NCI-H1417 treated with DMSO at 0.1 percent for 48 hours (cell line): ENCODE measurements at regions not wholly inside any gene's neighbourhood (a gene's known extent, or its start where the extent isn't known, plus 50 kb on each side); places are given as distances from the start of the nearest gene placed in this dataset.
"Not testable (repeated sequence)": the region's sequence is repeated elsewhere in the genome, so short reads cannot be mapped to it uniquely, and the experiment has no call there.

Experiments
- DNase-seq: peaks from one replicate; lab custom pipeline; 2025; lab: John Stamatoyannopoulos, UW

- DNase-seq: no peak
Measured at GRCh38 chr4:189828081-189828697, 112.5 kb upstream of the FRG1 start.

- no peak for DNase-seq
Measured at GRCh38 chr4:189832528-189832927, 108.1 kb upstream of the FRG1 start.

GRCh38 chr4:189834616-189835015, 106.1 kb upstream of the FRG1 start:
- DNase-seq: no peak

GRCh38 chr4:189835505-189835904, 105.2 kb upstream of the FRG1 start:
- DNase-seq: no peak

GRCh38 chr4:189837471-189837870, 103.2 kb upstream of the FRG1 start:
- DNase-seq: no peak

GRCh38 chr4:189838821-189839497, 101.7 kb upstream of the FRG1 start:
- no peak for DNase-seq

- no peak for DNase-seq
Measured at GRCh38 chr4:189840356-189840755, 100.3 kb upstream of the FRG1 start.

- DNase-seq: no peak
Measured at GRCh38 chr4:189843413-189844009, 97.2 kb upstream of the FRG1 start.

- no peak for DNase-seq
Measured at GRCh38 chr4:189845145-189845846, 95.4 kb upstream of the FRG1 start.

GRCh38 chr4:189846094-189846493, 94.6 kb upstream of the FRG1 start:
- DNase-seq: not testable (repeated sequence)

- not testable (repeated sequence) for DNase-seq
Measured at GRCh38 chr4:189846608-189847007, 94.1 kb upstream of the FRG1 start.

- not testable (repeated sequence) for DNase-seq
Measured at GRCh38 chr4:189848672-189849071, 92.0 kb upstream of the FRG1 start.

GRCh38 chr4:189850239-189850856, 90.3 kb upstream of the FRG1 start:
- no peak for DNase-seq

- no peak for DNase-seq
Measured at GRCh38 chr4:189858435-189858834, 82.2 kb upstream of the FRG1 start.

GRCh38 chr4:189861101-189861500, 79.6 kb upstream of the FRG1 start:
- no peak for DNase-seq

- no peak for DNase-seq
Measured at GRCh38 chr4:189869236-189869635, 71.4 kb upstream of the FRG1 start.

GRCh38 chr4:189870511-189871234, 70.0 kb upstream of the FRG1 start:
- DNase-seq: no peak

GRCh38 chr4:189874591-189874990, 66.1 kb upstream of the FRG1 start:
- DNase-seq: no peak

GRCh38 chr4:189881190-189881589, 59.5 kb upstream of the FRG1 start:
- not testable (repeated sequence) for DNase-seq

GRCh38 chr4:189888407-189888806, 52.3 kb upstream of the FRG1 start:
- DNase-seq: not testable (repeated sequence)
